NCI-H2029 (cell line): ENCODE measurements at regions not wholly inside any gene's neighbourhood (a gene's known extent, or its start where the extent isn't known, plus 50 kb on each side); places are given as distances from the start of the nearest gene placed in this dataset.
"Not testable (repeated sequence)": the region's sequence is repeated elsewhere in the genome, so short reads cannot be mapped to it uniquely, and the experiment has no call there.

Experiments
- DNase-seq: peaks from one replicate; lab custom pipeline; 2025; lab: John Stamatoyannopoulos, UW

- DNase-seq, result no peak
These were observed 176.7 kb downstream of the KLHL28 start for GRCh38 chr14:44785096-44785495.

- no peak for DNase-seq
These were observed 177.8 kb downstream of the KLHL28 start for GRCh38 chr14:44783901-44784300.

- DNase-seq, result no peak
These were observed 178.9 kb downstream of the KLHL28 start for GRCh38 chr14:44782775-44783238.

GRCh38 chr14:44780989-44781388, 180.8 kb downstream of the KLHL28 start:
- no peak for DNase-seq

- DNase-seq, result no peak
These were observed 183.1 kb downstream of the KLHL28 start for GRCh38 chr14:44778604-44779003.

- no peak for DNase-seq
These were observed 184.2 kb downstream of the KLHL28 start for GRCh38 chr14:44777584-44777983.

- DNase-seq, result no peak
These were observed 186.5 kb downstream of the KLHL28 start for GRCh38 chr14:44775248-44775647.

GRCh38 chr14:44774396-44774795, 187.4 kb downstream of the KLHL28 start:
- no peak for DNase-seq

- DNase-seq, result no peak
These were observed 190.3 kb downstream of the KLHL28 start for GRCh38 chr14:44771496-44771895.

GRCh38 chr14:44770201-44770600, 191.5 kb downstream of the KLHL28 start:
- no peak for DNase-seq

GRCh38 chr14:44768935-44769334, 192.8 kb downstream of the KLHL28 start:
- no peak for DNase-seq

GRCh38 chr14:44767646-44768173, 194.0 kb downstream of the KLHL28 start:
- no peak for DNase-seq

- no peak for DNase-seq
These were observed 195.5 kb downstream of the KLHL28 start for GRCh38 chr14:44766285-44766684.

GRCh38 chr14:44763356-44763755, 198.4 kb downstream of the KLHL28 start:
- no peak for DNase-seq

GRCh38 chr14:44759277-44759676, 202.5 kb downstream of the KLHL28 start:
- no peak for DNase-seq

- no peak for DNase-seq
These were observed 205.2 kb downstream of the KLHL28 start for GRCh38 chr14:44756554-44756953.

- DNase-seq, result no peak
These were observed 216.4 kb downstream of the KLHL28 start for GRCh38 chr14:44745371-44745770.

GRCh38 chr14:44742202-44742601, 219.5 kb downstream of the KLHL28 start:
- no peak for DNase-seq

- no peak for DNase-seq
These were observed 220.3 kb downstream of the KLHL28 start for GRCh38 chr14:44741431-44741830.

- no peak for DNase-seq
These were observed 225.4 kb downstream of the KLHL28 start for GRCh38 chr14:44736326-44736725.

GRCh38 chr14:44732144-44732543, 225.1 kb upstream of the FSCB start:
- no peak for DNase-seq

- no peak for DNase-seq
These were observed 223.8 kb upstream of the FSCB start for GRCh38 chr14:44730860-44731259.

- DNase-seq, result not testable (repeated sequence)
These were observed 214.3 kb upstream of the FSCB start for GRCh38 chr14:44721395-44721794.

GRCh38 chr14:44720707-44721106, 213.6 kb upstream of the FSCB start:
- DNase-seq, result no peak
